Left ventricle myocardium inferior (tissue), 1 donor: ENCODE measurements at regions not wholly inside any gene's neighbourhood (a gene's known extent, or its start where the extent isn't known, plus 50 kb on each side); places are given as distances from the start of the nearest gene placed in this dataset.

Experiments used
- DNase-seq: peaks from one replicate; pipeline ENCODE4 v3.0.0-alpha.2; 2020
- H3K27ac ChIP-seq: fragments of 200-600 bp; replicated peaks from 2 replicates; pipeline ENCODE4 v1.8.0; 2021
- H3K27me3 ChIP-seq: fragments of 200-600 bp; 2 replicates; pipeline ENCODE4 v1.8.0; 2021; ENCODE audit warnings: low read depth
- H3K36me3 ChIP-seq: fragments of 200-600 bp; 2 replicates; pipeline ENCODE4 v1.8.0; 2021
- H3K4me1 ChIP-seq: fragments of 200-600 bp; 2 replicates; pipeline ENCODE4 v1.8.0; 2021
- H3K4me3 ChIP-seq: fragments of 200-600 bp; 2 replicates; pipeline ENCODE4 v1.8.0; 2021; ENCODE audit warnings: mild to moderate bottlenecking, moderate library complexity
- H3K9me3 ChIP-seq: fragments of 200-600 bp; replicated peaks from 2 replicates; pipeline ENCODE4 v1.8.0; 2021
- CTCF ChIP-seq: fragments of 200-600 bp; IDR thresholded peaks from 2 replicates; pipeline ENCODE4 v1.8.0; 2021; ENCODE audit warnings: antibody characterized with exemption, mild to moderate bottlenecking, borderline replicate concordance
- intact Hi-C: fragments of 100-400 bp; cut with micrococcal nuclease; formaldehyde crosslinking; loops from one replicate; pipeline ENCODE4 v1.11.0; 2022
- donor health status: DM: no; HTN: yes; CAD: no; lungs with severe emphysema.

- H3K4me3 ChIP-seq = no peak overlapping the region
- no peaks in the 10 kb centered on the region for H3K27me3 ChIP-seq
- TF ChIP-seq CTCF = no peak
- H3K27ac ChIP-seq = no peak overlapping the region
- no peaks in the 10 kb centered on the region for H3K4me1 ChIP-seq
- H3K36me3 ChIP-seq = no peaks in the 10 kb centered on the region
- intact Hi-C loops = no loop called here
- H3K9me3 ChIP-seq = peaks cover 10% of the 10 kb centered on the region
- DNase-seq = no peak
These were observed 340.4 kb upstream of the FBXO33 start for GRCh38 chr14:39772627-39773026.

GRCh38 chr14:39768589-39768988, 336.4 kb upstream of the FBXO33 start:
- Histone ChIP-seq H3K9me3 (no peaks in the 10 kb centered on the region), H3K27me3 (no peaks in the 10 kb centered on the region), H3K4me3 (no peak overlapping the region), H3K27ac (no peak overlapping the region), H3K36me3 (no peaks in the 10 kb centered on the region), H3K4me1 (no peaks in the 10 kb centered on the region)
- intact Hi-C loops = no loop called here
- no peak for TF ChIP-seq CTCF
- DNase-seq = no peak

GRCh38 chr14:39766397-39767000, 334.3 kb upstream of the FBXO33 start:
- no peaks in the 10 kb centered on the region for H3K9me3 ChIP-seq
- no peak overlapping the region for H3K27ac ChIP-seq
- H3K27me3 ChIP-seq = no peaks in the 10 kb centered on the region
- TF ChIP-seq CTCF = no peak
- H3K4me3 ChIP-seq = no peak overlapping the region
- DNase-seq = no peak
- H3K4me1 ChIP-seq = no peaks in the 10 kb centered on the region
- intact Hi-C loops = no loop called here
- H3K36me3 ChIP-seq = no peaks in the 10 kb centered on the region

- Histone ChIP-seq H3K4me1 (no peaks in the 10 kb centered on the region), H3K36me3 (no peaks in the 10 kb centered on the region), H3K27ac (no peak overlapping the region), H3K4me3 (no peak overlapping the region), H3K9me3 (no peaks in the 10 kb centered on the region), H3K27me3 (no peaks in the 10 kb centered on the region)
- intact Hi-C loops = no loop called here
- no peak for TF ChIP-seq CTCF
- DNase-seq = no peak
These were observed 333.4 kb upstream of the FBXO33 start for GRCh38 chr14:39765676-39766075.

- no peaks in the 10 kb centered on the region for H3K27me3 ChIP-seq
- H3K27ac ChIP-seq = no peak overlapping the region
- TF ChIP-seq CTCF = no peak
These were observed 331.2 kb upstream of the FBXO33 start for GRCh38 chr14:39763402-39763890.

More at GRCh38 chr14:39763402-39763890, 331.2 kb upstream of the FBXO33 start:
- Histone ChIP-seq H3K4me1 (no peaks in the 10 kb centered on the region), H3K9me3 (no peaks in the 10 kb centered on the region), H3K4me3 (no peak overlapping the region), H3K36me3 (no peaks in the 10 kb centered on the region)
- no peak for DNase-seq
- intact Hi-C loops = no loop called here
